GM12873 (cell line): ENCODE measurements at regions not wholly inside any gene's neighbourhood (a gene's known extent, or its start where the extent isn't known, plus 50 kb on each side); places are given as distances from the start of the nearest gene placed in this dataset.

Experiments used
- CTCF ChIP-seq: IDR thresholded peaks from 2 replicates; pipeline ENCODE4 v1.5.1; 2012; ENCODE audit warnings: low read depth, mild to moderate bottlenecking, moderate library complexity, low read length, control low read depth; ENCODE audit not compliant: insufficient read depth; ENCODE audit errors: missing control alignments

- TF ChIP-seq CTCF: no peak
These were observed 504.1 kb downstream of the TBL1XR1 start for GRCh38 chr3:176692966-176693785.

- no peak for TF ChIP-seq CTCF
These were observed 504.9 kb downstream of the TBL1XR1 start for GRCh38 chr3:176692199-176692965.

GRCh38 chr3:176690083-176690869, 507.0 kb downstream of the TBL1XR1 start:
- no peak for TF ChIP-seq CTCF

GRCh38 chr3:176687754-176688153, 509.5 kb downstream of the TBL1XR1 start:
- TF ChIP-seq CTCF: no peak

GRCh38 chr3:176683382-176683781, 513.9 kb downstream of the TBL1XR1 start:
- TF ChIP-seq CTCF: no peak

GRCh38 chr3:176663837-176664831, 533.1 kb downstream of the TBL1XR1 start:
- peak; percentile 17 for TF ChIP-seq CTCF
